ENCODE measurements at regions not wholly inside any gene's neighbourhood (a gene's known extent, or its start where the extent isn't known, plus 50 kb on each side); places are given as distances from the start of the nearest gene placed in this dataset.

DNA sequence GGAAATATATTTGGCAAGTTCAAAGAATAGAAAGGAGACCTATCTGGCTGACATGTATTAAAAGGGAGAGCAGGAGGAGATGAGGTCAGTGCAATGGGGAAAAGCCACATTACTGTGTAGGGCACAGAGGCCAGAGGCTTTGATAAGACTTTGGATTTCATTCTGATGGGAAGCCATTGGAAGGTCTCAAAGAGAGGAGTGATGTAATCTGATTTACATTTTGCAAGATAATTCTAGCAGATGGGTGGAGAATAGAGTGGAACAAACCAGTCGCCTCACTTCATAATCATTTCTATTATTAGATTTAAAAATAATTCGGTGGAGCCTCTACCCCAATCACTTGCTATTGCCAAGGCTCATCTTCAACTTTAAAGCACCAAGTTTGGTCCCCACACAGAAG, 278.4 kb upstream of the ZC3H12C start:
- no peak for DNase-seq

DNA sequence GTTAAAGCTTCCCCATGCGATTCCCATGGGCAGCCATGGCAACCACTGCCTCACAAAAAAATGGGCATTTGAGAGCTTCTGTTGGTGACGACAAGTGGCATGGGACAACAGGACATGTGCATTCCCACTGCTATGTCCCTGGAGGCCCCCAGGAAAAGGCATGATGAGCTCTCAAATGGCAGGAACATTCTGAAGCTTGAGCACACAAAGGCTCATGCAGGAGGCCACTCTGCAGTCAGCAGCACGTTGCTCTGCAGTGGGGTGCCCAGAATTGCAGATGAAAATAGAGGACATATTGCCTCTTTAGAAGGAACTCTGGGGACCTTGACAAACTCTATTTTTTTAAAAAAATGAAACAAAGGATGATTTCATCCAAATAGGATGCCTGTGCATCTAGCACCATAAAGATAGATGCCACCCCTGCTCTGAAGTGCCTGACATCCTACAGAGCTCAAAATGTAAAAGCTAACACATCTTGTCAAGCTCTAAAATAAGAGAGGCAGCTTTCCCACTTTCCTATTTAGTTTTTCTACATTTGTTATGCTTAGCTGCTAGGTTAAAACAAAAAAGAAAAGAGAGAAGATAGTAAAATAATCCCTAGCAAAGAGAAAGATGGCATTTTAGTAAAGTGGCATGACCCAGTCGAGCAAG, 277.6 kb upstream of the ZC3H12C start:
- DNase-seq, result no peak

DNA sequence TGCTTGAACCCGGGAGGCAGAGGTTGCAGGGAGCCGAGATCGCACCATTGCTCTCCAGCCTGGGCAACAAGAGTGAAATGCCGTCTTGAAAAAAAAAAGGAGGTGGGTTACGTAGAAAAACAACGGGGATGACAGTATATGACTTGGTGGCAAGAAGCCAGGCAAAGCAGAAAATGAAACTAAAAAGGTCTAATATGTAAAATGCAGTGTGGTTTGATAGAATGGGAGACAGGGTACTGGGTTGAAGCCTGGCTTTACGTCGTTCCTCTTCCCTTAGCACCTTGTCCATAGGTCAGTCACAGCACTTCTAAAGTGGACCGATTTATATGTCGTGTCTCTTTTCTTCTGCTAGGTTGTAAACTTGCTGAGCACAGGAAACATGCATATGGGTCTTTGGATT, 274.9 kb upstream of the ZC3H12C start:
- no peak for DNase-seq

DNA sequence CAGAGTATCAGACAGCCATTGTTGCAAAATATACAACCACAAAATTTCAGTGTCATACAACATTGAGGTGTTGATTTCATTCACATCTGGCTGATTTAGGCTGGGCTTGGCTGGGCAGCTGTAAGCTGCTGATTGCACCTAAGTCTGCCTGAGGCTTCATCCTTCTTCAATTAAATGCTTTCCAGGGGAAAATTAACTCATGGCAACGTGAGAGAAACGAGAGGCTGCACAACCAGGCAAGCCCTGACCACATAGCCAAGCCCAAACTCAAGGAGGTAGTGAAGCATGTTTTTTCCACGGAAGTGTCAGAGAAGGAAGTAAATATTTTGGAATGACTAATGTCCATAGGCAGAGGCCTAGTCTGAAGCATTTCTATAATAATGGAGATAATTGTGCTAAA, 273.8 kb upstream of the ZC3H12C start:
- no peak for DNase-seq

DNA sequence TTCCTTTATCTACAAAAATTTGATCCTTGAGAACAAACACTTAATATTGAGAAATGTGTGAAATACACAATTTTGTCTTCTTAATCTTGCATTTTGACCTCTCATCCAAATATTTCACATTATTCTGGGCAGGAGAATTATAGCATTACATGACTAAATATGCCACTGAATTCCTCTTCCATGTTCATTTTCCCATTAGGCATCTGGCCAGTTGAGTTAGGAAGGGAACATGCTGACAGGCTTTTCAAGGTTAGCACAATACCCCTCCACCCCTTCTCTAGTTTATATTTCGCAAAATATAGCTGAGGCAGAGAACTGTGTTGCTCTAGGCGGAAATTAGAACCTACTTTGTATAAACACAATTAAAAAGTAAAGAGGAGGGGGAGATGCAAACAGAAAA, 271.7 kb upstream of the ZC3H12C start:
- no peak for DNase-seq

DNA sequence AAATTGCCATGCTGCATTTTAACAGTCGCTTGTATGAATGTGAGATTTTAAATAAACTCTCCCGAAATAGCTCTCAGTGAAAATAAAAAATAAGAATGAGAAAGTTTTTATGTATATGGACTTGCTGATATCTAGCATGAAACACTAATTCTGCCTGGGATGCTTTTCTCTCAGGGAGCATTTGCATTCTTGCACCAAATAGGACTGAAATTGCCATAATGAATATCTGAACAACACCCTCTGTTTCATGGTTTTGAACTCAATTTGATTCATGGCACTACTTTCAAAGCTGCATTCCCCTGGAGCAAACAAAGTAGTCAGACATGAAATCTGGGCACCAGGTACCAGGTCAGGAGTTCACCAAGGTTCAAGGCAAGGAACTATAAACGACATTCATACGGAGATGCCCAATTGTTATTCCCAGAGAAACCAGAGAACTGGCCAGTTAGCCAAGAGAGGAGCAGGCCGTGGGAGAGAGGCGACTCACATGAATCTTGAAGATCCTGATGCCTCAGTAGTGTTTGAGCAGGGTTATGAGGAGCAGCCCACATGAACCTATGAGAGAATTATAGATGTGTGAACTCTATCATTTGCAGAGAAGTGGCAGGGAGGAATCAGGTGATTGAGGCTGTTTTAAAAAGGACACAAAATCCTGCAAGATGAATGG, 270.6 kb upstream of the ZC3H12C start:
- no peak for DNase-seq

DNA sequence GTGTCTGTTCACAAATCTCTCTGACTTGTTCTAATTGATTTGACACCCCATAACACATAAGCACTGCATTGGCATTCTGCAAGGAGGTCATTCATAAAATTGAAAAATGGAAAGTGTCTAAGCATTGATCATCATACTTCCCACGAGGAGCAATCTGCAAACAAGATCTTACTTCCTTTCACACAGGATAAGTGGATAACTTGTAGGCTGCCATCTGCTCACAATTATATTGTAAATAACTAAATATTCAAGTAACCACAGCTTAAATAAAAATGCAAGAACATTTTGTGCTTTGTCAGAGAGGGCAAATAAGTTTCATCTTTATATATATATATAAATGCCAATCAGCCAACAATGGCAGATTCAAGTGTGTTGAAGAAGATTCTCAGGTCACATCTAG, 264.8 kb upstream of the ZC3H12C start:
- DNase-seq, result no peak

DNA sequence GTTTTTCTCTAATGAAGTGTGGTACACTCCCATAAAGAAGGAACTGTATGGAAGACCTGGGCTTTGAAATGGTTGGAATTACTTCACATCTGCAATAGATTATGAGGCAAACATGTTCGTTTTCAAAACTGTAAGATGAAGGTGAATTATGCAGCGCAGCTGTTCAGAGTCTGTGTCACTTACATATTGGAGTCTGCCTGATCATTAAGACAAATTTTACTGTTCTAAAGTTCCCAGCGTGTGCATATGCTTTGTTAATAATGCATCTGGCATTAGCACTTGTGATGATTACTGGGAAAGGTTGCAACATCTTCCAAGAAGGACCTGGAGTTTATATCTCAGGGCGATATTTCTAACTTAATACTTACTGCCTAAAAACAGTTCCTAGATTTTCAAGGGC, 255.2 kb upstream of the ZC3H12C start:
- no peak for DNase-seq

DNA sequence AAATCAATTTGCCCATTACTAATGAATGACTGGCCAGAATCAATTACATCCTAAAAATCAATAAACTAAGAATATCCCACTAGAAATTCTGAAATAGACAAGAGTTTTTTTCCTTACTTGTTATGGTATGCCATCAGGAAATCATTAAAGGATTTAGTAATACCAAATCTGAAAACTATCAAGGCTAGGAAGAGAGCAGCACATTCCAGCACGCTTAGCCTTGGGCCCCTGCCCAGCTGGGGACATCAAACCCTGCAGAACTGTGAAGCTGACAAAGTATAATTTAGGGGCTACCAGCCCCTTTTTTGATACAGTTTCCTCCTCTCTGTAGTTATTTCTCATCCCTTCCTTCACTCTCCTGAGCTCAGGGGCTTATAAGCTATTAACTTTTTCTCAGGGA, 247.8 kb upstream of the ZC3H12C start:
- DNase-seq, result no peak

DNA sequence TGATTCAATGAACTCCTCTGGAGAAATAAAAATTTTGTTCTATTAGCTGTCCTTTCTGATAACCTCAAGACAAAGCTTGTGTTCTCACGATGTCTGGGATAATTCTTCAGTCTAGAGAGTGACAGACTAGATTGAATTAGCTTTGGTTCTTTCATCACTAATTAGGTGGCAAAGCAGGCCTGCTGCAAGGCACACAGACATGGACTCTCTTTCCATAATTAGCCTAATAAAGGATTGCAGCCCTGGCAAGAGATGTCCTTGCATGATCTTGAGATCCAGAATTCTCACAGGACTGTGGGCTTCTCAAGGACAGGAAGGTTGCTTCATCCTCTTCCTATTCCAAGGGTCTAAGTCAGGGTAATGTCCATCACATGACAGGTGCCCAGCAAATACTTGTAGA, 245.6 kb upstream of the ZC3H12C start:
- no peak for DNase-seq

DNA sequence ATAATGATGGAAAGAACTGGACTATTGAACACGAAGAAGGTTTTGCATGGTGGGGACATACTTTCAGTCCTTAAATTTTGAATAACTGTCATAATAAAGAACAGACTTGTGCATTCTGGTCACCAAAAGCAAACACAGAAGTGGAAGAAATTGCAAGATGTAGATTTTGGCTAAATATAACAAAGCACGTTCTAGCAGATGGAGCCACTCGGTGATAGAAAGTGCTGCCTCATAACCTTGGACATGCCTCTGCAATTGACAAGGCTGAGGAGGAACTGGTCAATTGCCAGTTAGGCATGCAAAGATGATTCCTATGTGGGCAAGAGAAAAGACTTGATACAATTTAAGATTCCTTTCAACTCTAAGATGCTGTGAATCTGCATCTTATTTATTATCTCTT, 244.1 kb upstream of the ZC3H12C start:
- DNase-seq, result no peak

DNA sequence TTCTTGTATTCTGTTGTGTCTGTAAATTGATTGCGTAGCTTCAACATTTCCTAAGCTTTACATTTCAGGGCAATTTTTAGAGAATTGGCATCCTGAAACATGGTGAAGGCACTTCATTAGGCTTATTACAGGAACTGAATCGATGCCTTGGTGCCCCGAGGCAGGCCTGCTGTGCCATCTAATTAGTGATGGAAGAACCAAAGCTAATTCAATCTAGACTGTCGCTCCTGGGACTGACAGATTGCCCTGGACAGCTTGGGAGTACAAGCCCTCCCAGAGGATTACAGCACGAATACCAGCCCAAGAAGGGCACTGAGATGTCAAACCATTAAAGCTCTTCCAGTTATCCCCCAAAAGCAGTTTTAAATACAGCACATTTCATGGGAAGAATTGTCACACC, 243.2 kb upstream of the ZC3H12C start:
- no peak for DNase-seq

DNA sequence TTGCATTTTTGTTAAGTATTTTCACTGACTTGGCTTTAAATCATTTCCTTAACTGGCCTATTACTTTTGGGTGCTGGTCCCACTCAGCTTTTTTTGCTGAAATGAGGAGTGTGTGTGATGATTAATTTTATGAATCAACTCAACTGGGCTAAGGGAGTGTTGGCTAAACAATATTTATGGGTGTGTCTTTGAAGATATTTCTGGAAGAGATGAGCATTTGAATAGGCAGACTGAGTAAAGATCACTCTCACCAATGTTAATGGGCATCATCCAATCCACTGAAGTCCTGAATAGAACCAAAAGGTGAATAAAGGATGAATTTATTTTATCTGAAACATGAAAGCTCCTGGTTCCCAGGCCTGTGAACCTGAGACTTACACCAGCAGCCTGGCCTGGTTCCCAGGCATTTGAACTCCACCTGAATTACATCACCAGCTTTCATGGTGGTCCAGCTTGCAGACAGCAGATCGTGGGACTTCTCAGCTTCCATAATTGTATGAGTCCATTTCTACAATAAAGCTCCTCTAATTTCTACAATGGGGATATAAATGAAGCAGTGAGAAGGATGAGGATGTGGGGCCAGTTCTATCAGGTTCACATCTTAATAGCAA, 241.3 kb upstream of the ZC3H12C start:
- DNase-seq, result no peak

DNA sequence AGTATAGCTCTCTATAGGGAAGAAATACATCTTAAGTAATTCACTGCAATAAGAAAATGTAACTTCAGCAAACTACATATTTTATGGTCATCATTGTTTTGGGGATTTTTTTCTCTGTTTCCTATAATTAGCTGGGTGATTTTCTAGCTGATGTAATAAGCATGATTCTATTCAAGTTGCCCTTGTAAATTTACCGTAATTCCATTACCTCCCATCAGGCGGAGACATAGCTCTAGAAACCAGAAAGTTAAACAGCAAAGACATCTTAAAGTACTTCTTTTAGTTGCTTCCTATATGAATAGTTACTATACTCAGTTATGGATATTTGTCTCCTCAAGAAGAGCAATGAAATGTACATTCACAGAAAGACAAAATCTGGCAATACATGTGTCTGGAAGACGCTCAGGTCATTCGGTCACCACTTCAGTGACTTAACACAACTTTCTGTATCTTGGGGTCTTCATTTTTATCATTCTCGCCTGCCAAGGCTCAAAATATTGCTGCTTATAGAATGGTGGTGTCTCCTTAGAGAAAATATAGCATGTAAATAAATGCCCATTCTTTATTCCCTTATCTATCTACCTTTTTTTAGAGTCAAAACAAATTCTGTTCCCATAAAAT, 239.9 kb upstream of the ZC3H12C start:
- no peak for DNase-seq

DNA sequence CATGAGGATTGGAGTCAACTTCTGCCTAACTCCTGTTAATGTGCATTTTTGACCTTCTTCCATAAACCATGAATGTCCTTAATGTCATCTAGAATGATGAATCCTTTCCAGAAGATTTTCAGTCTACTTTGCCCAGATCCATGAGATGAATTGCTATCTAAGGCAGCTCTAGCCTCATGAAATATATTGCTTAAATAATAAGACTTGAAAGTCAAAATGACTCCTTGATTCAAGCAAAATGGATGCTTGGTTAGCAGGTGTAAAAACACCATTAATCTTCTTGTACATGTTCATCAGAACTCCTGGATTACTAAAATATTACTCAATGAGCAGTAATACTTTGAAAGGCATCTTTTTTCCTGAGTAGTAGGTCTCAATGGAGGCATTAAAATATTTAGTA, 238.5 kb upstream of the ZC3H12C start:
- no peak for DNase-seq

DNA sequence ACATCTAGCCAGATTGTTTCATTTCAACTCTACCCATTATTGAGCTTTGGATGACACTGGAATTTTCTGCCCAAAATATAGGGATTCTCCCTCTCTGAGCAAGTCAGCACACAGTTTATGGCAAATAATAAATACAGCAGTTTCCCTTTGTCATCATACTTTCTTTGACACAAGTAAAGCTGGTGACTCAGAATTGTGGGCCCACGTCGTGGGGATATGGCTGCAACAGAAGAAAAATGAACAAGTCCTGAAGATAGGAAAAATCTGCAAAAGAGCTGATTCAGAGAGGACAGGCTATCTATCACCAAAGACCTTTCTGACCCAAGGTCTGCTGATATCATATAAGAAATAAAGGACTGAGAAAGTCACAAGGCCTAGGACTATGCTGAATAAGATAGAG, 236.3 kb upstream of the ZC3H12C start:
- DNase-seq, result no peak

DNA sequence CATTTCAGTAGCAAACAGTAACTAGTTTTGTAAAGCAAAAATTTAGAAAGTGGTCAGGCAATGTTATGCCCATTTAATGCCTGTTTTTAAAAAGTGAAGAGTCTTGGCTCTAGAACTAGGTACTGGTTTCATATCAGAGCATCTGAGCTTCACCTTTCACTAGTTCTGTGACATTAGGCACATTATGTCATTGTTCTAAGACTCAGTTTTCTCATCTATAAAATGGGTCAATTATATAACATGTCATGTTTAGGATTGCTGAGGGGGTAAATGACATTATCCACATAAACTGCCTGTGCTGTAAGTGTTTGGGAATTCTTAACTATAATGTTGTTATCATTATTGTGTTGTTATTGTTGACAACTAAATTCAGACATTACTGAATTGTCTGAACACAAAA, 235.6 kb upstream of the ZC3H12C start:
- no peak for DNase-seq

DNA sequence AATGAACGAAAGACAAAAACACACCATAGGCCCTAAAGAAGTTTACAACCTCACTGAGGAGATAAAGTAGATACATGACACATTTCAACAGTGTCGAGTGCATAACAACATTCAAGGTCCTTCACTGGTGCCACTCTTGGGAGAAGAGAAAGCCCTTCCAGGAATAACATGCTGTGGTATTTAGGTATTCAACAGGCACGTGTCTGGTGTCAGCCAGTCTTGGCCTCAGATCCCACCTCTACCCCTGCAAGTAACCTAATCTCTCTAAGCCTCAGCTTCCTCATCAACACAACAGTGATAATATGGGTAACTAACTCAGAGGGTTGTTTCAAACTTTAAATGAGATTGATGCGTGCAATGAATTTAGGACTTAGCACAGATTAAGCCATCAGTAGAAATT, 235.0 kb upstream of the ZC3H12C start:
- no peak for DNase-seq

DNA sequence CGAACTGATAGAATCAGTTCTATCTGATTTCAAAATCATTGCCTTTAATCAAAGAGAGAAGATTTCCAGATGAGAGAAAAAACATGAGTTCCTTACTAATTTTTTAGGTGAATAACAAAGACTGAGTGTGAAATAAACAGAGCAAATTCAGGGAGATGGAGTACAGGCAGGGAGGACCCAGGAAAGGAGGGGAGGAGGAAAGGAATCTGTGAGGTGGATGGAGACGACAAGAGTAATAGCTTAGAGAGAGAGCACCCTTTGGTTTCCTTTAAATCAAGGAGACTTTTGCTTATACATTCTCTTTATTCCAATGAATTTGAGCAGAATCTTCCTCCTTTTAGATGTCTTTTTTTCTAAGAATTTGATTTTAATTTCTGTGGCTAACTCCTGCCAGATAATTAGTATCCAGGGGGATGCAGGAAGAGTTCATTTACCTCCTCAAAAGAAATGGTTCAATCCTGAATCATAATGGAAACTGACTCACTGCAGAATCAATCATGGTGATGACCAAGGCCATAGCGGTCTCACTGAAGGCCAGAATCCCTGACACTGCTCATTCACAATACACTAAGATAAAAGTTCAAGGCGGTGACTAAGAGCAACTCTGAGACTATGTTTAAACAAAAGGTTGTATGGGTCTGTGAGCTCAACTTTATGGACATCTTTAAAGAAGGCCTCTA, 234.0 kb upstream of the ZC3H12C start:
- DNase-seq, result no peak

DNA sequence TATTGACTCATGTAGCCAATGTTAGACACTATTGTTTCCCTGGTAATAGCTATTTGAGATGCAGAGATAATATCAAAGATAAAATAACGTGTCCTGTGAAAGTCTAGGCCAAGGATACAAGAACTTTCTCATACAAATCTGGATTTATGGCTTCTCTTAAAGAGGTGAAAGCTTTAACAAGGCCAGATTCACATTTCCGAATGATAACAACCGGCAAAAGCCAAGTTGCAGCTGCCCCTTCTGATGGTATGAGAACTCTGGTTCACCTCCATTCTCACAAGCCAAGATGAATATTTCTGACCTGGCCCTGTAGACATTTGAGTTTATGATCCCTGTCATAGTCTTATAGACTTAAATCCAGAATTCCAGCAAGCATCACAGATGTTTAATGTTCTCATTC, 230.4 kb upstream of the ZC3H12C start:
- DNase-seq, result no peak

DNA sequence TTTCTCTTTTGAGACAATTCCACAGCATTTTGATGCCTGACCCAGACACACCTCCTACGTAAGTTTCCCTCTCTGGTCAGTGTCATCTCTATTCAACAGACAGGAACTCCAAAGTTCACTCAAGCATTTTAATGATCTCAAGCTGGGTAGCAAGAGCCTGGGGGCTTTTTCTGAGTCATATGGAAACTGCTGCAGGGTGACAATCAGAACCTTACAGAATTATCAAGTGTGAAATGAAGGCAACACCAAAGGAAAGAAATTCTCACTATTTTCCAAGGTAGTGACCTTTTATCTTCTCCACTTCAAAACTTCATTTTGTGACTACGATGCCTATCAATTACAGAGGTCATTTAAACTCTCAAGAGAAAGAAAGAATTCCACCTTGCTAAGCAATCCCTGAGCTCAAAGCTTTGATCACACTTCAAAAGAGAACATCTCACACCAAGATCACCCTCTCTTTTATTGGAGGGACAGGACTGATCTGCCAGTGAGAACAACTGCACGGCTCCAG, 229.0 kb upstream of the ZC3H12C start:
- DNase-seq, result no peak

DNA sequence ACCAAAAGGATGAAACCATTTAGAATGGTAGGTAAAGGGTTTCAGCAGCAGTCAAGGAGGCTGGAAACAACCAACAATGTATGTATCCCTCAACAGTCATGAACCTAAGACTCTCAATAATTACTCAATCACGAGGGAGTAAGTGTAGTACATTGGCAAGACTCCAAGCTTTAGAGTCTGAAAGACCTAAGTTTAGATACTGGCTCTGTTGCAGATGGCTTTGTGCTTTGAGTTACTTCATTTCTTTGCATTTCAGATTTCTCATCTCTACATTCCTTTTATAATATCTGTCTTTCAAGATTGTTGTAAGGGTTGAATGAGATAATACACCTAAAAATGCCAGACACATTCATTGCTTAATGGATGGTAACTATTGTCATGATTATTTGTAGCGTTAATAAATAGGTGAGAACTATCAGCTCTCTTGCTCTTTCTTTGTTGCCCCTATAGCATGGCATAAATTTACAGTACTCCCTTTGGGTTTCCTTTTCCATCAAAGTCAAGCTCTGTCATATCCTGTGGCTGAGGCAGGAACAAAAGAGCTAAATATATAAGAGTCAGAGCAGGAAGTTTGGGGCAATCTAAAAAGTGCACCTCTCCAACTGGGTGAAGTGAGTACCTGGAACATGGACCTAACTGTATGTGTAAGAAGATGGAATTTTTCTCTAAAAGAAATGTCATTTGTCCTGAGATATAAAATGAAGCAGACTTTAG, 228.2 kb upstream of the ZC3H12C start:
- DNase-seq, result no peak
